ENCODE measurements at regions not wholly inside any gene's neighbourhood (a gene's known extent, or its start where the extent isn't known, plus 50 kb on each side); places are given as distances from the start of the nearest gene placed in this dataset.

GRCh38 chr11:134913999-134914590 lies 502.1 kb upstream of the B3GAT1 start:
- H3K4me1 ChIP-seq = peaks cover 0 to 10% (median 4%) of the 10 kb centered on the region in 4 donors
- H3K36me3 ChIP-seq = no peaks in the 10 kb centered on the region
- no peak for TF ChIP-seq POLR2A (IDR thresholded peaks at IDR 0.05; ENCODE audit: low read depth)
- no peak overlapping the region for H3K27ac ChIP-seq (replicated peaks in 1 of 4)
- H3K9me3 ChIP-seq = no peaks in the 10 kb centered on the region
- intact Hi-C loops (cut with DNase I) = no loop called here
- no peak overlapping the region for H3K4me3 ChIP-seq
- no peak for DNase-seq (ENCODE audit: extremely low spot score)
- H3K27me3 ChIP-seq = no peaks in the 10 kb centered on the region
- WGBS = 88% methylated on average over 12 of the region's 12 CpGs

GRCh38 chr11:134913391-134913790 lies 501.3 kb upstream of the B3GAT1 start:
- H3K27ac ChIP-seq (replicated peaks in 1 of 4) = no peak overlapping the region
- no peak for DNase-seq (ENCODE audit: extremely low spot score)
- H3K27me3 ChIP-seq = no peaks in the 10 kb centered on the region
- intact Hi-C loops (cut with DNase I) = no loop called here
- 89% methylated on average over 8 of the region's 18 CpGs for WGBS
- no peak for TF ChIP-seq CTCF (IDR thresholded peaks at IDR 0.05)
- no peak for TF ChIP-seq POLR2A (IDR thresholded peaks at IDR 0.05; ENCODE audit: low read depth)
- no peak for TF ChIP-seq EP300 (IDR thresholded peaks at IDR 0.05)
- no peak for TF ChIP-seq POLR2AphosphoS5 (IDR thresholded peaks at IDR 0.05)
- H3K9me3 ChIP-seq = no peaks in the 10 kb centered on the region
- no peaks in the 10 kb centered on the region for H3K36me3 ChIP-seq
- no peak overlapping the region for H3K4me3 ChIP-seq
- peaks cover 0 to 10% (median 4%) of the 10 kb centered on the region in 4 donors for H3K4me1 ChIP-seq

- TF ChIP-seq CTCF (IDR thresholded peaks at IDR 0.05) (no peak), POLR2AphosphoS5 (IDR thresholded peaks at IDR 0.05) (no peak), POLR2A (IDR thresholded peaks at IDR 0.05; ENCODE audit: low read depth) (no peak), EP300 (IDR thresholded peaks at IDR 0.05) (no peak)
- H3K27me3 ChIP-seq = peaks cover 0 to 10% (median 0%) of the 10 kb centered on the region in 4 donors
- no peak overlapping the region for H3K27ac ChIP-seq (replicated peaks in 1 of 4)
- H3K36me3 ChIP-seq = no peaks in the 10 kb centered on the region
- peaks cover 0 to 10% (median 4%) of the 10 kb centered on the region in 4 donors for H3K4me1 ChIP-seq
- no peaks in the 10 kb centered on the region for H3K9me3 ChIP-seq
- intact Hi-C loops (cut with DNase I) = no loop called here
- DNase-seq (ENCODE audit: extremely low spot score) = peak; percentile 80
- 76% methylated on average over 9 of the region's 9 CpGs for WGBS
- H3K4me3 ChIP-seq = no peak overlapping the region
Observed at GRCh38 chr11:134911514-134912180, 499.6 kb upstream of the B3GAT1 start.

- intact Hi-C loops (cut with DNase I) = no loop called here
- TF ChIP-seq POLR2A (IDR thresholded peaks at IDR 0.05; ENCODE audit: low read depth) (no peak), EP300 (IDR thresholded peaks at IDR 0.05) (no peak), CTCF (IDR thresholded peaks at IDR 0.05) (no peak), POLR2AphosphoS5 (IDR thresholded peaks at IDR 0.05) (no peak)
- H3K9me3 ChIP-seq = no peaks in the 10 kb centered on the region
- H3K4me1 ChIP-seq = peaks cover 0 to 14% (median 3%) of the 10 kb centered on the region in 4 donors
- no peaks in the 10 kb centered on the region for H3K36me3 ChIP-seq
- H3K27ac ChIP-seq (replicated peaks in 1 of 4) = no peak overlapping the region
- peaks cover 0 to 34% (median 7%) of the 10 kb centered on the region in 4 donors for H3K27me3 ChIP-seq
- H3K4me3 ChIP-seq = no peak overlapping the region
- peak; percentile 34 for DNase-seq (ENCODE audit: extremely low spot score)
- 85% methylated on average over 5 of the region's 5 CpGs for WGBS
Observed at GRCh38 chr11:134908583-134908982, 496.5 kb upstream of the B3GAT1 start.

GRCh38 chr11:134907636-134908035 lies 495.6 kb upstream of the B3GAT1 start:
- H3K4me1 ChIP-seq = peaks cover 0 to 14% (median 3%) of the 10 kb centered on the region in 4 donors
- intact Hi-C loops (cut with DNase I) = no loop called here
- no peaks in the 10 kb centered on the region for H3K36me3 ChIP-seq
- no peaks in the 10 kb centered on the region for H3K9me3 ChIP-seq
- 87% methylated on average over 5 of the region's 5 CpGs for WGBS
- DNase-seq (ENCODE audit: extremely low spot score) = peak; percentile 55
- H3K27me3 ChIP-seq = peaks cover 0 to 38% (median 7%) of the 10 kb centered on the region in 4 donors
- TF ChIP-seq EP300 (IDR thresholded peaks at IDR 0.05) = no peak
- H3K27ac ChIP-seq (replicated peaks in 1 of 4) = no peak overlapping the region
- no peak overlapping the region for H3K4me3 ChIP-seq

Data from esophagus muscularis mucosa (tissue), 4 donors.